Superior temporal gyrus (tissue), 1 donor: ENCODE measurements at regions not wholly inside any gene's neighbourhood (a gene's known extent, or its start where the extent isn't known, plus 50 kb on each side); places are given as distances from the start of the nearest gene placed in this dataset.

Experiments
- DNase-seq: peaks from one replicate; pipeline ENCODE4 v3.0.0-alpha.2; 2016; ENCODE audit errors: extremely low spot score

DNA sequence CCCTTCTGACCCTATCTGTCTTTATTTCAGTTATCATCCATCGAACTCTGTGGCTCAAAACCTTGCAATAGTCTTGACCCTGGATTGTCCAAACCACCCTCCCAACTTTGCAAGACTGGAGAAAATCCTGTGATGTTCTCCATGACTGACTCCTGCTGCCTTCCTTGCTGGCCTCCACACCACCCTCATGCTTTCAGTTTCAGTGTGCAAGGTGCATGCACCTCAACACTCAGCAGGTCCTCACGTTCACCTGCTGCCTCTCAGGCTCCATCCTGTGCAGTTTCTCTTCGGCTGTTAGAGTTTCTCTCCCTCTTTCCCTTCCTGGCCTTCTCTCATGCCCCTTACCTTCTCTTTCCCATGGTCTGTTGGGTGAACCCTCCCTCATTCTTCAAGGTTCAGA lies 59.4 kb upstream of the ASIC2 start:
- no peak for DNase-seq

DNA sequence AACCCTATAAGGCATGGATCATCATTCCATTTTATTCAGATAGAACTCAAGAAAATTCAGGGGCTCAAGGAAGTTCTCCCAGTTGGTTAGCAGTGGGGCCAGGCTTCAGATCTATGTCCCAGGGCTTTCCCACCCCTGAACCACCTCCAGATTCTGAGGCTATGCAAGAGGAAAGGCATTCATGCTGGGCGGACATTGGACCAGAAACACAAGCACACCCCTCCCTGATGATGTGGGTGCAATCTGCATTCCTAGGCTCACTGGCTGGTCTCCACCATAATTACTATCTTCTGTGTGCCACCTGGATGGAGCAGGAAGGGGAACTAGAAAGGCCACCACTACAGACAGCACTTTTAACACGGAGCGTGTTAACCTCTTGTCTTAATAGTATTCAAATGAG lies 63.2 kb upstream of the ASIC2 start:
- no peak for DNase-seq

DNA sequence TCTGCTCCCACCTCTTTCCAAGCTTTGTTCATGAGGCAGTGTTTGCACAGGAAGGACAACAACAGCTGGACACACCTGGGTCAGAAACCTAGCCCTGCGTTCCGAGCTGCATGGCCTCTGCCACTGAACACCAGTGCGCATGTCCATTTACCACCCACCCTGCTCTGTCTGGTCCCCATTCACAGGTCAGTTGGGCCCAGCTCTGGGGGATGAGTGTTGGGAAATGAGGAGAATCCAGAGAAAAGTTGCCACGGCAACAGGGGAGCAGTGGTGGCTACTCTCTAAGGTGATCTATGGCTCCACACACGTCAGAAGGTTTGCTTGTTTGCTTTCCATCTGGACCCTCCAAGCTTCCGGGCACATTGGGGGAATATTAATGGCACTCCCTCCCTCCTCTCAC lies 70.4 kb upstream of the ASIC2 start:
- no peak for DNase-seq

DNA sequence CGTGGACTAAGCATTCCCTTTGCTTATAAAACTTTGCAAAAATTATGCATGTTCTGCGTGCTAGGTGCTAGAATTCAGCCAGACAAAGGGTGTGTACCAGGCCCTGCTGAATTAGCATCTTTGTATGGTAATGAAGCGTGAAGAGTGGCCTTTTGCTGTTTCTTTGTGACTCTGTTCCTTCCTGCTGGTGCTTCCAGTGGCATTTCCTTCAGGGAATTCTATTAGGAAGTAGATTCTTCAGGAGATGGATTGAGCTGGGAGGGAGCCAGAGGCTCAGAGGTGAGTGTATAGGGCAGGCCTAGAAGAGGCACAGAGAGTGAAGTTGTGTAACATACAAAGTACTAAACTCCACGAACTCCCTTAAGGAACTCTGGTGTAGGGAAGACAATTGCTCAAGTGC lies 73.9 kb upstream of the ASIC2 start:
- no peak for DNase-seq

DNA sequence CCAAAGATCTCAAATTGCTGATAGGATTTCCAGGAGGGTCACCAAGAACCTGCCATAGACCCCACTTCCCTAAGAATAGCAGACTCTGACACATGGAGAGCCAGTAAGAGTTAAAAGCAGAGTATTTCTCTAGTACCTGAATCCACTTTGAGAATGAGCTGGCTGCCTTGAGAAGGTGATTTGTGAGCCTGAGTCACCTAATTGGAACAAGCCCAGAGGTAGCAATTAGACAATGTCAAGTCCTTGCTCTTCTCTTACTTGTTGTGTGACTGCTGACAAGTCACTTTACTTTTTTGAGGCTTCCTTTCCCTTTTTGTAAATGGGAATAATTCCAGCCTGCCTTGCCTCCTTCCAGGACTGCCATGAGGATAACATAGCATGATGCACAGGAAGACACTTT lies 76.1 kb upstream of the ASIC2 start:
- no peak for DNase-seq

DNA sequence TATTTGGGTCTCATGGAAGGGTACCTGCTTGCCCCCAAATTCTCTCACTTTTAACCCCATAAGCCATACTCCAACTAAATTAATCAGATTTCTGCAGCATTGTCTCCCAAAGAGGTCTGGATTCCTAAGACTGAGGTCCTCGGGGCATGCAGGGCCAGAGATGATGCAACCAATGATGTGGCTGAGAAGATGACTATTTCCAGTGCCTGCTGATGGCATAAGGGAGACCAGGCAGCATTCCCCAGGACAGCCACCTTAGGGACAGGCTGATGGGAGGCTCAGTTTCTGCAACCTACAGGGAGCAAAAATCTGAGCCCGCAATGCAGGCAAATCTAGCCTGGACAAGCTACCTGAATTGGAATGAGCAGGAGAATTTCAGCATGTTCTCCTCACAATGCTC lies 76.8 kb upstream of the ASIC2 start:
- DNase-seq, result no peak

DNA sequence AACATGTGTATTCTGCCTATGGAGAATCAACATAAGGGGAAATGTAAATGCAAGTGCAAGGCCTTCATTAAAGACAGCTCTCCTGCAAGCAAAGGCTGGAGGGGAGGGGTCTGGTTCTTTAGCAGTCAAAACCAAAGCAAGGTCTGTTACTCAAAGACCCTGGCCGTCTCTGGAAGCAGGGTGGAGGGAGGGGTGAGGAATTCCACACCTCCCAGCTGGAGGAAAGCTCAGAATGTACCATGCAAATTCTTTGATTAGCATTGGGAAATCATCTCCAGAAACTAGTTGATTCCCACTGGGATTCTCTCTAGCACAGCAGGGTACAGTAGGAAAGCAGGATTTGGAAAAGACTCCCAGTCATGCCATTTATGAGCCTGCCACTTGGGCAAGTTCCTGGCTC lies 77.3 kb upstream of the ASIC2 start:
- DNase-seq, result no peak

DNA sequence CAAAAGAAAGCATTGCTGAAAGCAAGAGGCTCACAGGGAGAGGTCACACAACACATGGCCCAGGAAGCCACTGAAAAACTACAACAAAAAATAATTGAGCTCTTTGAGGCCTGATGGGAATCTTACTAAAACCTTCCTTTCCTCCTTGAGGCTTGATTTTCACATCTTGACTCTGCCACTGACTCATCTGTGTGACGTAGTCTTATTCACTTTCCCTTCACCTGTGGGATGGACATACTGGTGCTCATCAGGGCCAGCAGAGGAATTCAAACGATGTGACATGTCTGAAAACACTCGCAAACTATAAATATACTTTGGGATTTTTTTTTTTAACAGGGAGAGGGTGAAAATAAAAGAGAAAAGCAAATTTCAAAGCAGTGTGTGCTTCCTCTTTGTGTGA lies 78.3 kb upstream of the ASIC2 start:
- no peak for DNase-seq

DNA sequence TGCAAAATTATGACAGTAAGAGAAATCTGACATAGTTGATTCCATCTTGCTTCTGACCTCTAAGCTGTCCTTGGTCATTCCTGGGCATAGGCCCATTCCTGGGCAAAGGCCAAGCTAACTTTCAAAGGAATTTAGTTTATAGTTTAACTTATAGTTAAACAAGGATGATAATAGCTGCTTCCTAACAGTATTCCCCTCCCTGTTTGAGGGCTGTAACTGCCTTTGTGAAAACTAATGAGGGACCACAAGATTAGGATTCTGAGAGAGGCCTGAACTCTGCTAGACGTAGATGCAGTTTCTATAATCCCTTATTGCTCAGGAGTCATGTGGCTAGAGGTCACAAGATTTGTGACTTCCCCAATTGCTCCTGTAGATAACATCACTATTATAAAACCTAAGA lies 80.2 kb upstream of the ASIC2 start:
- no peak for DNase-seq

DNA sequence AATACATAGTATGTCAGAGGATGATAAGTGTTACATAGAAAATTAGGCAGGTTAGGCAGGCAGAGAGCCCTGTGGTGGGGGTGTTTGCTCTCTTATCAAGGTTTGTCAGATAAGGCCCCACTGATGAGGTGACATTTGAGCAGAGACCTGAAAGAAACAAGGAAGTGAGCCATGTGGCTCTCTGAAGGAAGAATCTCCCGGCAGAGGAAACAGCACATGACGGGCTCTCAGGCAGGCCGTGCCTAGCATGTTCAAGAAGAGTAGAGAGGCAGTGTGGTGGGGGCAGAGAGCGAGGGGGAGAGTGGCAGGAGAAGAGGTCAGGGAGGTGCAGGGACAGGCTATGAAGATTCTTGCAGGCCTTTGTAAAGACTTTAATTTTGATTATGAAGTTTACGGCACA lies 82.0 kb upstream of the ASIC2 start:
- no peak for DNase-seq

DNA sequence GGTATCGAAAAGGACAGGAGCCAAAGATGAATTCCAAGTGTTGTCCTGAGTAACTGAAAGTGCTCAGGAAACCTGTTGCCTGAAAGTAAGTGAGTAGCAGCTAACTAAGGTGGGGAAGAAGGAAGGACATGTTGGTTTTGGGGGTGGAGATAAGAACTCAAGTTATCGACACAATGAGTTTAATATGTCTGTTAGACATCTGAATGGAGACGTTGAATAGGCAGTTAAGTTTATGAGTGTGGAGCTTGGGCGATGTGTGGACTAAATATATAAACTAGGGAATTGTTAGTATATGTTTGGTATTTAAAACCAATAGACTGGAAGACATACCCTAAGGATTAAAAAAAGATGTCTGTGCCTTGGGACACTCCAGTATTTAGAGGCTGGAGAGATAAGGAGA lies 82.7 kb upstream of the ASIC2 start:
- DNase-seq, result no peak

DNA sequence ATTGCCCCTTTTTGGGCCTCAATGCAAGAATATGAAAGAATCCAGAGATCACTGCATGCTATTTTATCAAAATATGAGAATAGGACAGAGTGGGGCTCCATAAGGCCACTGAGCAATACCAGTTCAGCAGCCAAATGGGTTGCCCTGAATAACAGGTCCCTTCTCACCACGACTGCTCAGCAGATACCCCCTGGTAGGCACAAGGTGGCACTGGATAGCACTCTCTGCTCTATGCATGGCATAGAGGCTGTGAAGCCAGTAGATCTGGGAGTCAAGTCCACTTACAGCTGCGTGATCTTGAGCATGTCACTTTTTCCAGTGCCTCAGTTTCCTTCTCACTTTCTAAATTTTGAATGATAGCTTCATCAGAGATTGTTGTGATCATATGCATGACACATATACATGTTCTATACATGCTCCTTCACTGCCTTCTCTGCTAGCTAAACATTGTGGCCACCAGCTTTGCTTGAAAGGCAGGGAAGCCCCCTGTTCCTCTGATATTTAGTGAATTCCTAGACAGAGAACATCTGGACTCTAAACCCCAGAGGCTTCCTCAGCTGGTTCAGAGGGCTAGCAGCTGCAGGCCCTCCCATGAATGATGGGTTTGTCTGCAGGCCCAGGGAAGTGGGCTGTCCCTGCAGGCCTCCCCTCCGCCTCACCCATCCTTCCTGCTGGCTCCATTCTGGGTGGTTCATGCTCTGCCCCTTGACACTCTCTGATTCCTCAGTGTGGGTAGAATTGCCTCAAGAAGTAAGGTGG lies 84.9 kb upstream of the ASIC2 start:
- no peak for DNase-seq

DNA sequence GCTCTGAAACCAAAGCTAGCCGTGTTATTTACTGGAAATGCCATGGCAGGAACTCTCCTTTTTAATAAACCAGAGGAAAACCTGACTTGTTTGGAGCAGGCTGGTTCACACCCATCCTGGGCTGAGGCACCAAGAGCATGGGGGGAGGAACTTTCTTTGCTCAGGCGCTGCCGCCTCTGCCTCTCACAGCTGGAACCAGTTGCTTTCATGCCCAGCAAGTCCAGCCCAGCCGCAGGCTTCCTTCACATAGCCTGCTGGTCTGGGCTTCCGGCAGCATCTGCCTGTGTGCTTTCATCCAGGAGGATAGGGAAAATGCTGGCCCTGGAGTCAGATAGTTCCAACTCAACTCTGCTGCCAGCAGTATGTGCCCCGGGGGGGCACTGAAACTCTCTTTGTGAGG lies 88.1 kb upstream of the ASIC2 start:
- no peak for DNase-seq

DNA sequence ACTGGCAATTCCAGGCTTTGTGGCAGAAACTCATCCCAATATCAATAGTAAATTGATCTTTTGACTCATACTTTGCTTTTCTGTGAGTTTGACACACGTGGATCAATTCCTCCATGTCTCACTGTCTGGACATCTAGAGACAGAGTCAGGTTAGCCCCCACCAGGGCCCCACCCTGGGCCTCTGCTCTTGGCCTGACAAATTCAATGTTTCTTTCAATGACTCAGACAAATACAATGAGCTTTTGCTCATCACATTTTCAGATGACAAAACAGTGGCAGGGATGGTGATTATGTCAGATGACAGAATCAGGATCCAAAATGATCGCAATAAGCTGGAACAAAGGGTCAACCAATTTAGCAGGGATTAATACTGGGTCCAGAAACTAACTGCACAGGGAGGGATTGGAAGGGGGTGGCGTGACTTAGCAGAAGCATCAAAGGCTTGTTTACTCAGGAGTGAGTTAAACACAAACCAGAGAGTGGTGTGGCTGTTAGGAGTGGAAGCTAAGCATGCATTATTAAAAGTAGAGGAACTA lies 90.5 kb upstream of the ASIC2 start:
- no peak for DNase-seq

DNA sequence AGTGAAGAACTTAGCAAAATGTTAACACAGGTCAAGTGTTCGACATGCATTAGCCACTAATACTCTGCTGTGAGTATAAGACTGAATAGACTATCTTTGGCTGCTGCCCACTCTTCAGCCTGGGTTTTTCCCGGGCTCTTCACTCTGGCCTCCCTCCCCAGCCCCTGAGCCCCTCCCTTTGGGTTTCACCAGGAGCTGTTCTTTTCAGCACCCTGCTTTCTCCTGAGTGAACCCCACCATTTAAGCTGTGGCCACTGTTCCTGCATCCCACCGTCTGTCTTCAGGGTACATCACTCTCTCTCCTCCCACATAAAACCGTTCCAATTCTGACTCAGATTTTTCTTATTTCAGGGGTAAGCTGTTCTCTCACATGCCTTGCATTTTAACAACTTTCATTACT lies 92.0 kb upstream of the ASIC2 start:
- no peak for DNase-seq

DNA sequence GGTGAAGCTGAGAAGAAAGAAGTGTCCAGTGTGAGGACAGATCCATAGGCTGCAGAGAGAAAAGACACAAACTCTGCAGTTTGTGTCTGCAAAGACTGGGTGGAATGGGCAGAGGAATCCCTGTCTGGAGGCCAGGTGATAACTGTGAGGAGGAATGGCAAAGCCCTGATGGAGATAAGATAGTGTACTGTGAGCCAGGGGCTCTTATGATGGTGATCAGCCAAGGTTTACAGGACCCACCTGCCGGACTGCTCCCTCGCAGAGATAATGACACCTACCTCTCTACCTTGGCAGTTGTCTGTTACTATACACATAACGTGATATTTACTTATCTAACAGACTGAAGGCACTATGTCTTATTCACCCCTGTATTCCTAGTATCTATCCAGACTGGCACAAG lies 92.6 kb upstream of the ASIC2 start:
- DNase-seq, result no peak

DNA sequence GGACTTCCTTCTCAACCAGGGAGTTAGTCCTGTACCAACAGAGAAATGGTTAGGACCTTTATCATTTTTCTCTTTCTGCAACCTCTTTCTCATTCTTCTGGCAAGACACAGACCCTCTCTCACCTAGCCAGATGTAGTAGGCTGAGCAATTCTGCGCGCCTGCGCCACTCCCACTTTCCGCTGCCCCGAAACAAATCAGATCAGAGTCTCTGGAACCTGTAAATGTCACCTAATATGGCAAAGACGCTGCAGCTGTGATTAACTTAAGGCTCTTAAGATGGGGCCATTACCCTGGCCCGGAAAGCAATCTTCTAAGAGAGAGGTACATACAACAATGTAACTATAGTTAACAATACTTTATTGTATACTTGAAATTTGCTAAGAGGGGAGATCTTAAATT lies 94.3 kb upstream of the ASIC2 start:
- no peak for DNase-seq

DNA sequence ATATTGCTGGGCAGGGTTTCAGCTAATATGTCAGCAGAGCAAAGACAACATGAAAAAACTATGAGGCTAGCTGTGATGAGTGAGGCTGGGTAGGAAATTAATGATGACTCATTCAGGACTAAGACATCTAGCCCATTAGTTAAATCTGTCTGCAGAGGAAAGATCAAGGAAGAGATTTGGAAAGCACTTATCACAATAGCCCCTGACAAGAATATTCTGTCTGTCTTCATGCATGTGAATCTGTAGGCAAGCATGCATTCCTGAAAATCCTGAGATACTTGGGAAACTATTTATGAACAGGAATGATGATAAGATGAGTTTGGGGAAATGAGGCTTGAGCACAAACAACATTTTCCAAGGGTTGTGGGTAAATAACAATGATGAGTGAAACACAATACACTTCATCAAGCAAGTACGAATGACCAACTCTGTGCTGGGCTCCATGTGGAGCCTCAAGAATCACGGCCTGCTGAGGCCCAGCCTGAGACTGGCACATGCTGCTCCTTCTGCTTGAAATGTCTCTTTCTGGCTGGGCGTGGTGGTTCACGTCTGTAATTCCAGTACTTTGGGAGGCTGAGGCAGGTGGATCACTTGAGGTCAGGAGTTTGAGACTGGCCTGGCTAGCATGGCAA lies 96.5 kb upstream of the ASIC2 start:
- DNase-seq, result no peak

DNA sequence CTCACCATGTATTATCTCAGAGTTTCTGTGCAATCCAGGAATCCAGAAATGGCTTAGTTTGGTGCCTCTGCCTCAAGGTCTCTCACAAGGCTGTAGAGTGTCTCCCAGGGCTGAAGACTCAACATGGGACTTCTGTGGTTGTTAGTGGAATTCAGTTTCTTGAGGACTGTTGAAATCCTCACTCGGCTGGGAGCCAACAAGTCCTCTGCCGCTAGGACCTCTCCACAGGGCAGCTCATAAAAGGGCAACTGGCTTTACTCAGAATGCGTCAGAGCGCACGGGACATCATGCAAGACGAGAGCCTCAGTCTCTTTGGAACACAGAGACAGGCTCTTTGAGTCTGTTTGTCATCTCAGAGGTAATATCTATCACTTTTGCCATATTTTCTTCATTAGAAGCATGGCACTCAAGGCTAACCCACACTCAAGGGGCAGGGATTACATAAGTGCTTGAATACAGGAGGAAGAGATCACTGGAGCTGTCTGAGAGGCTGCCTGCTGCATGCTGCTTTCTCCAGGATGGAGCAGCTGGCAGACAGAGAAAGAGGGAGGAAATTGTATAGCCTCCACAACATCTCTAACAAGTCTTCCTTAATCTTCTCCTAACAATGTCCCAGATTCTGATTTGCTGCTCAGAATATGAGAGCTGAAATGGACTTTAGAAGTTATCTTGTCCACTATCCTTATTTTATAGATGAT lies 97.5 kb upstream of the ASIC2 start:
- DNase-seq, result no peak

DNA sequence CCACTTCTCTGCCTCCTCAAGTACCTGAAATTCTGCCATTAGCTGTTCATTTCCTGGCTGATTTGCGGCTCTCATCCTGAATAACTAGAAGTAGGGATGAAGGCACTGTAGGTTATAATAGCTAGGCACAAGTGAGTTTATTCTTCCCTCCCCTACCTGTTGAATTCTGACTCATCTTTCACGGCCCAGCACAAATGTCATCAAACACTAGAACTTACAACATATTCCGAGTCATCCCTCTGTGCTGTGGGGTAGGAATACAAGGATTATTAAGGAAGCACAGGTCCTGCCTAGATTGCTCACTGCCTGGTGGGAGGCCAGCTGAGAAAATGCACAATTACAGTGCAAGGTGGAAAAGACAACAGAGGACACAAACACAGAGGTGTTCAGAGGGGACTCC lies 103.7 kb upstream of the ASIC2 start:
- no peak for DNase-seq

DNA sequence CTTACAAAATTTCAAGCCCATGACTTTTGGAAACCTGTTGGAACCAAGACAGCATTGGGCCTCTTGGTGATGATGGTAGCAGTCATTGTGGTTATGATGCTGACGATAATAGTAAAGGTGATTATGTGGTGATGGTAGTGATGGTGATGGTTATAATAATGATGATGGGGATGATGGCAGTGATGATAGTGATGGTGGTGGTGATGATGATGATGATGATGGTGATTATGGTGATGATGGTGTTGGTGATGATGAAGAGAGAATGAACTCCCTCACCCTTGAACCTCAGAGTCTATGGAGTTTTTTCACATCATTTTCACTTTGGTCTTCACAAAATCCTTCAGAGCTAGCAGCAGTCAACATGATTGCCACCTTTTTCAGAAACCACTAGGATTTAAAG lies 105.3 kb upstream of the ASIC2 start:
- no peak for DNase-seq

DNA sequence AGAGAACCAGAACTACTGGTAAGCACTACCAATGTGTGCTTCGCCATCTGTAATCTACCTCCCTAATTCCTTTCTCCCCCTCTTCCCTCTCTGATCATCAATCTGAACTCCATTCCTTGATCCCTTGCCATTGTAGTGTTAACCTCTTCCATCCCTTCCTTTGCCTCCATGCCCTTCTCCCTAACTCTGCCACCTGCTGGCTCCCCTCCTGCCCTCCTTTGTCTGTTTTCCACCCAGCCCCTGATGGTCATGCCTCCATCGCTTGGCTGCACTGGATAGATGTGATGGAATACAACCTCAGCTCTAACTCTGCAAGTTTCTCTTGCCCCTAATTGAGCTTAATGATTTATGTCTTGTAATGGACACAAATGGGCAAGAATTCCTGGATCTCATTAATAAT lies 108.2 kb upstream of the ASIC2 start:
- no peak for DNase-seq

DNA sequence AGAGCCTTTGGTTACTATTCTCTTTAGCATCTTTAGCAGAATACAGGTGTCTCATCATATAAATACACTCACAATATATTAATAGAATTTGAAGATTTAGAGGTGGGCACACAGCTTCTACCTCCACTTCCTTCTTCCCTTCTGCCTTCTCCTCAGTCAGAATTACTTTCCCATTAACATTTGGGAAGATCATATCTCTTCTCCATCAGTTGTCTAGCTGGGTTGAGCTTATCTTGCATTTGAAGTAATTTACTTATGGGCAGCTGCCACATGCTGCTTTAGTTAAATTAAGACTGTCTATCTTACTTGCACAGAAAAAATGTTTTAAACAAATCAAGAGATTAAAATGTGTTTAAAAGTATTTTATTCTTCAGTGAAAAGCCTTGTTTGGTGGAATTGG lies 110.1 kb upstream of the ASIC2 start:
- DNase-seq, result no peak
